H1 (cell line): ENCODE measurements at regions not wholly inside any gene's neighbourhood (a gene's known extent, or its start where the extent isn't known, plus 50 kb on each side); places are given as distances from the start of the nearest gene placed in this dataset.

ENCODE experiments used
- ATF3 ChIP-seq: IDR thresholded peaks from 2 replicates; pipeline ENCODE4 v1.6.1; 2011; ENCODE audit warnings: low read depth, mild to moderate bottlenecking, low read length; ENCODE audit not compliant: insufficient read depth
- CHD2 ChIP-seq: IDR thresholded peaks from 2 replicates; pipeline ENCODE4 v1.6.1; 2012; ENCODE audit warnings: low read length, improper control_type of control experiment
- CTCF ChIP-seq, 3 experiments: IDR thresholded peaks; 1 replicate in 2 of 3; 2 replicates in 1 of 3; pipeline versions ENCODE4 v1.5.1 to v1.6.1; 2011; ENCODE audit warnings: low read length in 3 of 3, mild to moderate bottlenecking in 3 of 3, inconsistent platforms in 2 of 3, low read depth in 1 of 3, moderate library complexity in 1 of 3; ENCODE audit not compliant: insufficient read depth in 1 of 3; ENCODE audit errors: control extremely low read depth in 1 of 3
- EZH2 ChIP-seq: fragments of 200-600 bp; sonication (generic); IDR thresholded peaks from 2 replicates; pipeline ENCODE4 v1.7.1; 2012; ENCODE audit warnings: low read depth, mild to moderate bottlenecking, moderate library complexity, low read length, inconsistent platforms; ENCODE audit not compliant: severe bottlenecking
- MAFK ChIP-seq: IDR thresholded peaks from 2 replicates; pipeline ENCODE4 v1.6.1; 2012; ENCODE audit warnings: low read depth, mild to moderate bottlenecking, improper control_type of control experiment, low read length
- POLR2A ChIP-seq, 2 experiments: IDR thresholded peaks; 1 replicate in 1 of 2; 2 replicates in 1 of 2; pipeline ENCODE4 v1.6.1; 2011; ENCODE audit warnings: low read depth in 2 of 2, low read length in 2 of 2, mild to moderate bottlenecking in 2 of 2; ENCODE audit errors: control extremely low read depth in 1 of 2

GRCh38 chr3:106827515-106828213 lies 549.6 kb upstream of the CCDC54 start:
- TF ChIP-seq EZH2 (no peak), MAFK (peak; percentile 91), CTCF (IDR thresholded peaks at IDR 0.05; ENCODE audit: control extremely low read depth in 1 of 3, insufficient read depth in 1 of 3, low read depth in 1 of 3, low read length in 3 of 3) (no peak), CHD2 (no peak), ATF3 (no peak), POLR2A (IDR thresholded peaks at IDR 0.05; ENCODE audit: control extremely low read depth in 1 of 2, low read depth in 2 of 2, low read length in 2 of 2) (no peak)
